HPDE6-E6E7 (cell line): ENCODE measurements at regions not wholly inside any gene's neighbourhood (a gene's known extent, or its start where the extent isn't known, plus 50 kb on each side); places are given as distances from the start of the nearest gene placed in this dataset.
A peak's percentile ranks its signal among the peaks of the same experiment; 100 is the strongest.
"Not testable (repeated sequence)": the region's sequence is repeated elsewhere in the genome, so short reads cannot be mapped to it uniquely, and the experiment has no call there.

Experiments
- DNase-seq: peaks from one replicate; pipeline ENCODE4 v3.0.0; 2011; ENCODE audit warnings: missing footprints; ENCODE audit errors: extremely low spot score

GRCh38 chr10:53536322-53536721, 763.7 kb upstream of the MBL2 start:
- DNase-seq: no peak

GRCh38 chr10:53534428-53534827, 761.8 kb upstream of the MBL2 start:
- no peak for DNase-seq

DNA sequence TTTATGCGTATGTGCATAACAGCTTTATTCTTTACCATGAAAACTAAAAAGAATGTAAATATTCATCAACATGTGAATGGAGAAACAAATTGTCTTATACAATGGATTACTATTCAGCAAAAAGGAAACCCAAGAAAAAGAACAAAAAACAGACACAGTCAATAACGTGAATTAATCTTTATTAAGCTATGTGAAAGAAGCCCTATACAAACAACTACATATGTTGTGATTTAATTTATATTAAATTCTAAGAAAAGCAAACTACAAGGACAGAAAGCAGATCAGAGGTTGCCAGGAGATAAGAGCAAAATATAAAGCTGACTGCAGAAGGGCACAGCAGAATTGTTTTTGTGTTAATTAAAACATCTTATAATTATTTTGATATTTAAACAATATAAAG, 756.4 kb upstream of the MBL2 start:
- no peak for DNase-seq

GRCh38 chr10:53521046-53521445, 748.5 kb upstream of the MBL2 start:
- DNase-seq: no peak

GRCh38 chr10:53508197-53508596, 735.6 kb upstream of the MBL2 start:
- no peak for DNase-seq

- DNase-seq: not testable (repeated sequence)
Observed at GRCh38 chr10:53504492-53504891, 731.9 kb upstream of the MBL2 start.

DNA sequence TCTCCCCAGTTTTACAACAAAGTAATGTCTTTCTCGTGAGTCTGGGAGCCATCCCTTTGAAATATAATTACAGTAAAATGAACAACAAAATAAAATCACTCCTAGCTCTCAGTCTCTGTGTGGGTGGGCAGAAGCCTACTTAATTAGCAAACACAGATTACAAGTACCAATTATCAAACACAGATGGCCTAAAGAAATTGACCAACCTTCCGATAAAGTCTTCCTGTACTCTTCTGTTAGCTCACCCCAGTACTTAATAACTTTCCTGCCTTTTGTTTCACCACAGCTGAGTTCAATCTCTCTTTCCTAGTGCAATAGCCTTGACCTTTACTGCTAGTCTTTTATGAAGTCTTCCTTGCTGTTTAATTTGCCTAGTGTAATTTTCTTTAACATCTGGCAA, 719.2 kb upstream of the MBL2 start:
- DNase-seq: no peak

DNA sequence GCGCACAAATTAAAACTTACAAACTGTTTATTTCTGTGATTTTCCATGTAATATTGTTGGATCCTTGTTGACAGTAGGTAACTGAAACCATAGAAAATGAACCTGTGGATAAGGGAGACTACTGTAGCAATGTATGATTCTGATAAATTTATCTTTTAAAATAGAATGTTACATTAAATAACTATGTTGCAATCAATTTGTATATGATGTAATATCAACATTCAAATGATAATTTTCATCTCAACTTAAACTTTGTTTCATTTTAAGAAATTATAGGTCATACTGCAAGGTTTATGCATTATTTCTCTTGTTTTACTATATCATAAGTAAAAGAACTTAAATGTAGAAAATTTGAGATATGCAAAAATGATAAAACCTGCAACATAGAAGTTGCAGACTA, 718.0 kb upstream of the MBL2 start:
- DNase-seq: no peak

- DNase-seq: no peak
Observed at GRCh38 chr10:53489335-53490182, 717.0 kb upstream of the MBL2 start.

DNA sequence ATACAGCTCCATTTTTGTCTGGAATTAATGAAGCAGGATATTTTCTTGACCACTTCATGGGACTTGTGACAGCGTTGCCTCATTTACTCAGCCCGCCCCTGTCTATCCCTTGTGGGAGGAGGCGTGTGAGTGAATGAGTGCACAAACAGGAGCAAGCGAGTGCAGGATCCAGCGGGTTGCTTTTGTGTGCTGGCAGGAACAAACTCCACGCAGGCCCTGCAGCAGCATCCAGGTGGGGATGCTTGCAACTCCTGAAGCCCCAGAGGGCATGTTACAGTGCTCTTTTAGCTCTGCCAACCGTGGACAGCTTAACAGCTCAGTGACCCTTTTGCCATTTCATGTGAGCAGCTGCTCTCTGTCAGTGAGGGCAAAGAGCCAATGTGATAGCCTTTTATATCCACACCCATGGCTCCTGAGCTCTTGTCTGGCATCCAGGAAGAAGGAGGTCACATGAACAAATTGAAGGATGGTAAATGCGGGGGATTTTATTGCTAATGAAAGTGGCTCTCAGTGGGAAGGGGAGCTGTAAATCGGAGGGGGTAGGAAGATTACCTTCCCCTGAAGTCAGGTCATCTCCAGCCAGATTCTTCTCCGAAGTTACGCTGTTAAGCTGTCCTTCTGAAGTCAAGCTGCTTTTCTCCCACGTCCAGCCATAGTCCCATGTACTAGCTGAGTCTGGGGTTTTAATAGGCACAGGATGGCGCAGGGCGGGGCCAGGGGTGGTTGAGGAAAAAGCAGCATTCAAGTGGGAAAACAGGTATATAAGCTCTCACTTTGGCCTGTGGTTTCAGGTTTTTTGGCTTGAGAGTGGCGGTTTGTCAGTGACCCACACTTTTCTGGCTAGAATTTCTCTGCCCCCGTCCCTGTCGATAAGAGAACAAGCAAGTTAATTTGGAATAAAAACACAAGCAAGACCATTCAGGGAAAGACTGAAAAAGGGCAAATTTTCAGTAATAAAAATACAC, 714.7 kb upstream of the MBL2 start:
- no peak for DNase-seq

- not testable (repeated sequence) for DNase-seq
Observed at GRCh38 chr10:53485422-53485821, 712.8 kb upstream of the MBL2 start.

GRCh38 chr10:53479365-53479764, 706.8 kb upstream of the MBL2 start:
- DNase-seq: no peak

- no peak for DNase-seq
Observed at GRCh38 chr10:53477313-53477675, 704.7 kb upstream of the MBL2 start.

DNA sequence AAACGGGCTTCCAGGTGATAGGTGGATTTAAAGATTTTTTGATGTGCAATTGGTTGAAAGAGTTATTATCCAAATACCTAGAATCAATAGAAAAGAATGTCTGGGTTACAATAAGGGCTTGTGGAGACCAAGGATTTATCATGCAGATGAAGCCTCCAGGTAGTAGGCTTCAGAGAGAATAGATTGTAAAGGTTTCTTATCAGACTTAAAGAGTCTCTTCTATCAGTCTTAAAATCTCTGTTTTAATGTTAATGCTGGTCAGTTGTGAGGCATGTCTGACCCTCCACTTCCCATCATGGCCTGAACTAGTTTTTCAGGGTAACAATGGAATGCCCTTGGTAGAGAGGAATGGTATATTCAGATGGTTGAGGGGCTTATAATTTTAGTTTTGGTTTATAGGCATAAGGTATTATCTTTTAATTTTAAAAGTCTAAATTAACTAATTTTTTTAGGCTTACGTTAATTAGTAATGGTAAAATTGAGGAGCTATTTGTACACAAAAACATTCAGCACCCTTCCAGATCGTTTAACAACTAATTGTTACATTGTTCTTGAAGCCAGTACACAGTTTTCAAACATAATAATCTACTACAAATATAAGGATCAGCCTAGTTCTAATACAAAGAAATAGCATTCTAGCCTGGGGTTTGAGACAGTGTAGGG, 704.2 kb upstream of the MBL2 start:
- no peak for DNase-seq

DNA sequence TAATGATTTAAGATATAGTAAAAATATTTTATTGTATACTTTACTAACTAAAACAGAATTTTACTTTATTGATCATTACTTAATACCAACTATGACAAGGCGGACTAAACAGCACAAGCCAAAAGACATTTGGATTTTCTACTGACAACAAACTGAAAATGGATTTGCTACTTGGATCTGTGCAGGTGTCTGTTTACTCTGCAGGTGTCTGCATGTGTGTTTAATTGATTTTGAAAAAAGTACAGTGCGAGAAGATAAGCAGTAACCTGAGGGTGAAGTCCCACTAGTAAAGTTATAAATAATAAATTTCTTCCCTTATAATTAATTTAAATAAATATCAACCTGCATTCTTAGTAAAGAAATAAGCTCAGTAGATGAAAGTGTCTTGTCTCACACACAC, 696.8 kb upstream of the MBL2 start:
- DNase-seq: no peak

DNA sequence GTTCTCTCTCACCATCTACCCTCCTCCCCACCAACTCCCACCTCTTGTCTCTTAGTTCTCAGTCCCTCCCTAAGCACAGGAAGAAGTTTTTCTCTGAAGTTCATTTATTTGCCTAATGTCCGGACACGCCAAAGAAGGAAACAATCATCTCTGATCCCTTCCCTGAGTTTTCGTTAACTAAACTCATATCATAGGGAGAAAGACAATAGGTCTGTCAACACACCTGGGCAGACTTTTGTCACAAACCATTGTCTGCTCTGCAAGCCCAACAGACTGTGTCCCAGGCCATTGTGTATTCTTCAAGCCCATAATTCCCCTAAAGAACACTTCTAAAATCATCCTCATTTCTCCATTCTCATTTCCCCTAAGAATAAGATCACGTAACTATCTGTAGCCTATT, 691.0 kb upstream of the MBL2 start:
- DNase-seq: no peak

DNA sequence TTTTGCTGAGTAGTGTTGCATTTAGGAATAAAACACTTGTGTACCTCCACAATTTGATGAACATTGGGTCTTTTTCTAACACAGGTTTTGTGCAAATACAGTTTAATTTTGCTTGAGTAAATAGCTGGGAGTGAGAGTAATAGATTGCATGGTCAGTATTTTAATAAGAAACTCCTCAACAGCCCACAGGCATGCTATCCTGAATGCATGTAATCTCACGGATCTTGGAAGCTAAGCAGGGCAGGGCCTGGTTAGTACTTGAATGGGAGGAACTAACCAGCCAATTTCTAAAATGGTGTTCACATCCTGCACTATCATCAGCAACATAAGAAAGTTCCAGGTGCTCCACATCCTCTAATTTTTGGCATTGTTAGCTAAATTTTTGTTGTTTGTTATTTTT, 685.4 kb upstream of the MBL2 start:
- DNase-seq: no peak

- peak; percentile 3 for DNase-seq
Observed at GRCh38 chr10:53453196-53453595, 680.6 kb upstream of the MBL2 start.

DNA sequence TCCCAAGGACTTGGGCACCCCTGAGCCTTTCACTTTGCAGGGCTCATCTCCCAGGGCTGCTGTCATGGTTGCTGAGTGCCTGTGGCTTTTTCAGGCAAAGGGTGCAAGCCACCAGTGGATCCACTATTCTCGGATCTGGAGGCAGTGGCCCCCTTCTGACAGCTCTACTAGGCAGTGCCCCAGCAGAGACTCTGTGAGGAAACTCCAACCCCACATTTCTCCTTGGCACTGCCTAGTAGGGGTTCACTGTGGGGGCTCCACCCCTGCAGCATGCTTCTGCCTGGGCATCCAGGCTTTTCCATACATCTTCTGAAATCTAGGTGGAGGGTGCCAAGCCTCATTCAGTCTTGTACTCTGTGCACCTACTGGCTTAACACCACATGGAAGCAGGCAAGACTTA, 675.0 kb upstream of the MBL2 start:
- no peak for DNase-seq

- DNase-seq: no peak
Observed at GRCh38 chr10:53441843-53442242, 669.3 kb upstream of the MBL2 start.

- DNase-seq: no peak
Observed at GRCh38 chr10:53440601-53441000, 668.0 kb upstream of the MBL2 start.

DNA sequence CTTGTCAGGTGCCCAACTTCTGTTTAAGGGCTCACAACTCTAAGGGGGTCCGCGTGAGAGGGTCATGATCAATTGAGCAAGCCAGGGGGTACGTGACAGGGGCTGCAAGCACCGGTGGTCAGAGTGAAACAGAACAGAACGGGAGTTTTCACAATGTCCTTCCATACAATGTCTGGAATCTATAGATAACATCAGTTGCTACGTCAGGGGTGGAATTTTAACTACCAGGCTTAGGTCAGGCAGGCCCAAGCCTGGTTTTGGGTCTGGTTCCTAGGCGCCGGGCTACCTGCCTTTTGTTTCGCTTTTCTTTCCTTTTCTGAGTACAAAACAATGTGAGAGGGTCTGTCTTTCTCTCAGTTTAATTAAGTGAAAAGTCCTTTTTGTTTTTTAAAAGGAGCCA, 666.5 kb upstream of the MBL2 start:
- DNase-seq: not testable (repeated sequence)
